Ishikawa (cell line): ENCODE measurements at regions not wholly inside any gene's neighbourhood (a gene's known extent, or its start where the extent isn't known, plus 50 kb on each side); places are given as distances from the start of the nearest gene placed in this dataset.

Experiments
- EP300 ChIP-seq: IDR thresholded peaks from 2 replicates; pipeline ENCODE4 v1.6.1; 2012; ENCODE audit warnings: borderline replicate concordance
- FOXM1 ChIP-seq: IDR thresholded peaks from 2 replicates; pipeline ENCODE4 v1.6.1; 2012; ENCODE audit warnings: low read depth, borderline replicate concordance
- REST ChIP-seq: IDR thresholded peaks from 2 replicates; pipeline ENCODE4 v1.6.1; 2012; ENCODE audit warnings: low read depth, mild to moderate bottlenecking
- YY1 ChIP-seq: IDR thresholded peaks from 2 replicates; pipeline ENCODE4 v1.6.1; 2012; ENCODE audit warnings: low read depth

GRCh38 chr4:167359711-167360110 lies 125.4 kb upstream of the SPOCK3 start:
- TF ChIP-seq YY1: no peak
- TF ChIP-seq EP300: no peak
- no peak for TF ChIP-seq REST
- no peak for TF ChIP-seq FOXM1
